HK-2 (cell line): ENCODE measurements at regions not wholly inside any gene's neighbourhood (a gene's known extent, or its start where the extent isn't known, plus 50 kb on each side); places are given as distances from the start of the nearest gene placed in this dataset.

ENCODE experiments used
- DNase-seq: peaks from one replicate; pipeline ENCODE4 v3.0.0-alpha.2; 2018; ENCODE audit not compliant: unreplicated experiment

GRCh38 chr21:18191139-18191538 is 53.5 kb upstream of the CHODL start:
- DNase-seq: no peak

- DNase-seq: no peak
These were observed 66.1 kb upstream of the CHODL start for GRCh38 chr21:18178509-18178908.

- no peak for DNase-seq
These were observed 70.3 kb upstream of the CHODL start for GRCh38 chr21:18174370-18174769.

- no peak for DNase-seq
These were observed 73.8 kb upstream of the CHODL start for GRCh38 chr21:18170829-18171228.

GRCh38 chr21:18170221-18170620 is 74.4 kb upstream of the CHODL start:
- DNase-seq: no peak

- no peak for DNase-seq
These were observed 76.5 kb upstream of the CHODL start for GRCh38 chr21:18168108-18168507.

- no peak for DNase-seq
These were observed 79.7 kb upstream of the CHODL start for GRCh38 chr21:18164933-18165332.

GRCh38 chr21:18164483-18164882 is 80.2 kb upstream of the CHODL start:
- no peak for DNase-seq

- no peak for DNase-seq
These were observed 80.7 kb upstream of the CHODL start for GRCh38 chr21:18163956-18164355.

GRCh38 chr21:18161841-18162240 is 82.8 kb upstream of the CHODL start:
- no peak for DNase-seq

GRCh38 chr21:18157406-18157805 is 87.2 kb upstream of the CHODL start:
- no peak for DNase-seq

GRCh38 chr21:18155508-18156193 is 89.0 kb upstream of the CHODL start:
- no peak for DNase-seq

GRCh38 chr21:18153063-18153462 is 91.6 kb upstream of the CHODL start:
- DNase-seq: no peak

- no peak for DNase-seq
These were observed 92.3 kb upstream of the CHODL start for GRCh38 chr21:18152371-18152770.

- DNase-seq: no peak
These were observed 93.6 kb upstream of the CHODL start for GRCh38 chr21:18151046-18151445.

GRCh38 chr21:18148401-18148800 is 96.2 kb upstream of the CHODL start:
- DNase-seq: no peak

- no peak for DNase-seq
These were observed 97.0 kb upstream of the CHODL start for GRCh38 chr21:18147678-18148077.

- no peak for DNase-seq
These were observed 97.8 kb upstream of the CHODL start for GRCh38 chr21:18146820-18147219.

GRCh38 chr21:18144339-18144738 is 100.3 kb upstream of the CHODL start:
- no peak for DNase-seq

GRCh38 chr21:18142655-18143054 is 102.0 kb upstream of the CHODL start:
- DNase-seq: no peak

- no peak for DNase-seq
These were observed 106.1 kb upstream of the CHODL start for GRCh38 chr21:18138507-18138906.

GRCh38 chr21:18129526-18129925 is 115.1 kb upstream of the CHODL start:
- DNase-seq: no peak

- DNase-seq: no peak
These were observed 126.1 kb upstream of the CHODL start for GRCh38 chr21:18118566-18118965.

- DNase-seq: no peak
These were observed 127.5 kb upstream of the CHODL start for GRCh38 chr21:18117176-18117575.
